ENCODE measurements at regions not wholly inside any gene's neighbourhood (a gene's known extent, or its start where the extent isn't known, plus 50 kb on each side); places are given as distances from the start of the nearest gene placed in this dataset.
"Not testable (repeated sequence)": the region's sequence is repeated elsewhere in the genome, so short reads cannot be mapped to it uniquely, and the experiment has no call there.

- no peak for DNase-seq (ENCODE audit: low spot score)
These were observed 1355.2 kb downstream of the CDH8 start for GRCh38 chr16:60681043-60681442.

GRCh38 chr16:60675022-60675421, 1361.2 kb downstream of the CDH8 start:
- no peak for DNase-seq (ENCODE audit: low spot score)

- no peak for DNase-seq (ENCODE audit: low spot score)
These were observed 1362.0 kb downstream of the CDH8 start for GRCh38 chr16:60674241-60674640.

- DNase-seq (ENCODE audit: low spot score): no peak
These were observed 1380.6 kb downstream of the CDH8 start for GRCh38 chr16:60655514-60656153.

- DNase-seq (ENCODE audit: low spot score): no peak
These were observed 1384.9 kb downstream of the CDH8 start for GRCh38 chr16:60651346-60651745.

- DNase-seq (ENCODE audit: low spot score): no peak
These were observed 1387.9 kb downstream of the CDH8 start for GRCh38 chr16:60648290-60648689.

GRCh38 chr16:60647388-60647787, 1388.8 kb downstream of the CDH8 start:
- DNase-seq (ENCODE audit: low spot score): not testable (repeated sequence)

- DNase-seq (ENCODE audit: low spot score): no peak
These were observed 1389.6 kb downstream of the CDH8 start for GRCh38 chr16:60646631-60647030.

- no peak for DNase-seq (ENCODE audit: low spot score)
These were observed 1390.7 kb downstream of the CDH8 start for GRCh38 chr16:60645541-60645940.

GRCh38 chr16:60642956-60643355, 1393.3 kb downstream of the CDH8 start:
- no peak for DNase-seq (ENCODE audit: low spot score)

- DNase-seq (ENCODE audit: low spot score): no peak
These were observed 1395.1 kb downstream of the CDH8 start for GRCh38 chr16:60641067-60641665.

- no peak for DNase-seq (ENCODE audit: low spot score)
These were observed 1396.2 kb downstream of the CDH8 start for GRCh38 chr16:60640038-60640437.

GRCh38 chr16:60636636-60637035, 1399.6 kb downstream of the CDH8 start:
- not testable (repeated sequence) for DNase-seq (ENCODE audit: low spot score)

- DNase-seq (ENCODE audit: low spot score): no peak
These were observed 1400.1 kb downstream of the CDH8 start for GRCh38 chr16:60636117-60636516.

- DNase-seq (ENCODE audit: low spot score): no peak
These were observed 1400.7 kb downstream of the CDH8 start for GRCh38 chr16:60635548-60635947.

GRCh38 chr16:60611844-60612243, 1424.4 kb downstream of the CDH8 start:
- no peak for DNase-seq (ENCODE audit: low spot score)

GRCh38 chr16:60608971-60609370, 1427.3 kb downstream of the CDH8 start:
- no peak for DNase-seq (ENCODE audit: low spot score)

- not testable (repeated sequence) for DNase-seq (ENCODE audit: low spot score)
These were observed 1430.6 kb downstream of the CDH8 start for GRCh38 chr16:60605652-60606051.

GRCh38 chr16:60605176-60605575, 1431.1 kb downstream of the CDH8 start:
- peak; percentile 1 for DNase-seq (ENCODE audit: low spot score)

- no peak for DNase-seq (ENCODE audit: low spot score)
These were observed 1449.7 kb downstream of the CDH8 start for GRCh38 chr16:60586493-60586892.

GRCh38 chr16:60582528-60582927, 1453.7 kb downstream of the CDH8 start:
- no peak for DNase-seq (ENCODE audit: low spot score)

- DNase-seq (ENCODE audit: low spot score): no peak
These were observed 1469.3 kb downstream of the CDH8 start for GRCh38 chr16:60566901-60567300.

- no peak for DNase-seq (ENCODE audit: low spot score)
These were observed 1471.7 kb downstream of the CDH8 start for GRCh38 chr16:60564588-60564987.

- DNase-seq (ENCODE audit: low spot score): no peak
These were observed 1473.1 kb downstream of the CDH8 start for GRCh38 chr16:60563166-60563565.
